HUES6 (cell line): ENCODE measurements at regions not wholly inside any gene's neighbourhood (a gene's known extent, or its start where the extent isn't known, plus 50 kb on each side); places are given as distances from the start of the nearest gene placed in this dataset.
"Not testable (repeated sequence)": the region's sequence is repeated elsewhere in the genome, so short reads cannot be mapped to it uniquely, and the experiment has no call there.

Source experiments
- H3K27ac ChIP-seq: 2 replicates; pipeline ENCODE4 v1.7.0; 2013; ENCODE audit warnings: low read depth, mild to moderate bottlenecking, low read length, inconsistent platforms
- H3K27me3 ChIP-seq: 2 replicates; pipeline ENCODE4 v1.6.1; 2013; ENCODE audit warnings: low read length; ENCODE audit not compliant: control insufficient read depth, insufficient read depth
- H3K36me3 ChIP-seq: 2 replicates; pipeline ENCODE4 v1.6.1; 2013; ENCODE audit warnings: low read length; ENCODE audit not compliant: control insufficient read depth, insufficient read depth
- H3K4me1 ChIP-seq: 2 replicates; pipeline ENCODE4 v1.6.1; 2013; ENCODE audit warnings: low read length; ENCODE audit not compliant: control insufficient read depth, insufficient read depth
- H3K4me3 ChIP-seq: 2 replicates; pipeline ENCODE4 v1.5.1; 2013; ENCODE audit warnings: low read depth, low read length
- H3K9ac ChIP-seq: one replicate; pipeline ENCODE4 v1.6.1; 2013; ENCODE audit warnings: mild to moderate bottlenecking, low read length
- H3K9me3 ChIP-seq: 2 replicates; pipeline ENCODE4 v1.6.1; 2013; ENCODE audit warnings: low read depth, low read length; ENCODE audit not compliant: control insufficient read depth, insufficient read depth

- H3K27ac ChIP-seq, H3K27me3 ChIP-seq, H3K4me3 ChIP-seq, H3K9me3 ChIP-seq, H3K4me1 ChIP-seq, H3K9ac ChIP-seq, H3K36me3 ChIP-seq: not testable (repeated sequence)
Observed at GRCh38 chr14:56065199-56065598, 53.0 kb upstream of the PELI2 start.

DNA sequence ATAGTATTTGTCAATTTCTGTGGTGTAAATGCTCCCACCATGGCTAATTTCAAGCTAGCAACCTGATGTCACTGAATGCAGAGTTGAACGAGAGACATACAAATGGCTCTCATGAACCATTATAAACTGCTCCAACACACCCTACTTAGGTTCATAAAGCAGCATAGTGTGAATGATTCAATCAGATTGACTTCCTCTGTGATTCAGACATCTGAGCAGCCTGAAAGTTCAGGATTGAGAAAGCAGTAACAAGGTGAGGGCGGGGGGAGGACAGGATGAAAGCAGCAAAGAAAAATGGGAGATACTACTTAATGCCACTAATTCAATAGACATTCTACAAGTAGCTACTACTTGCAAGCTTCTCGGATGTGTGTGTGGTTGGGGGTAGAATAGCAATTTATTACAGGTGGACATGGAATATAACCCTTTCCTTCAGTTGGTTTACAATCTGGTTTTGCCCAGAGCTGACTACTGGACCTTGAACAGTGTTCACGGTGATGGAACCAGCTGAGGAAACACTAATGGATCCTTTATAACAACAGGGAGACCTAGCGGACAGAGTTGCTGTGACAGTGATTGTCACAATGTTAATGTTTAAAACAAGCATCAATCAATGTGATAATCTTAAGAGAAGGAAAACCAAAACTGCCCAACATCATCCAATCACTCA, 52.5 kb upstream of the PELI2 start:
- H3K9me3 ChIP-seq, result no peaks in the 10 kb centered on the region
- no peaks in the 10 kb centered on the region for H3K27me3 ChIP-seq
- H3K4me1 ChIP-seq, result no peaks in the 10 kb centered on the region
- H3K9ac ChIP-seq, result no peak overlapping the region
- no peak overlapping the region for H3K4me3 ChIP-seq
- H3K36me3 ChIP-seq, result no peaks in the 10 kb centered on the region
- H3K27ac ChIP-seq, result no peak overlapping the region
